Amniotic epithelial cell (primary cell): ENCODE measurements at regions not wholly inside any gene's neighbourhood (a gene's known extent, or its start where the extent isn't known, plus 50 kb on each side); places are given as distances from the start of the nearest gene placed in this dataset.
"Not testable (repeated sequence)": the region's sequence is repeated elsewhere in the genome, so short reads cannot be mapped to it uniquely, and the experiment has no call there.

Experiments used
- DNase-seq: peaks from one replicate; pipeline ENCODE4 v3.0.0-alpha.2; 2010; ENCODE audit warnings: low read depth

DNA sequence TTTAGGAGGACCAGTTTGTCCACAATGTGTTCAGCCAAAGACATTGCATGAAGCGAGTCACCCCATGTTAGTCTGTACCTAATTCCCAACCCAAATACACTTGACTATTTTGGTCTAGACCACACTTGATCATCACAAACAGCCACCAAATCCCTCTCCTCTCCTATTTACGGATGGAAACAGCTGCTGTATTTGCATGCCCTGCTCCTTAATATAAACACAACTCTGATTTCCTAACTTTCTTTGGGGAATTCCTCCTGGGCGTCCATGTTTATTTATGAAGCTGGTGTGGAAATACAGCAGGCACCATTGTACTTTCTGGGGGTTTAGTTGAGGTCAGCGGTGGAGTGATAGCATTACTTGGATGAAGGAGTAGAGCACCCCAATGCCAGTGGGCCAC lies 235.2 kb downstream of the TLE3 start:
- DNase-seq, result peak; percentile 82

DNA sequence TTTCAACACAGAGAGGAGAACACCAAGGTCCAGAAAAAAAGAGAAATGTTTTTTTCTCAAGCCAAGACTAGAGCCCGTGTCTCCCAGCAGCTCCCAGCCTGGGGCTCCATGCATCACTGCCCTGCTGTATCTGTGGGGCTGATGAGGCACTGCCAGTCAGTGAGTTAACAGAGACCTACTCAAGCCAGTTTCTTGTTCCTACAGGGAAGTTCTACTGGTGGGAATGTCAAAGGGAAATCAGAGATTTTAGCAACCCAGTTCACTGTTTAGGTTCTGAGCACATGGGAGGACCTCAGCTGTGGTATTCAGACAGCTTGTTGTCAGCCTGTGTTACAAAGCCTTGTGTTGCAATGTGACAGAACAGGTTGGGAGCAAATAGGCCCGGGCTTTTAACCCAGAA lies 234.3 kb downstream of the TLE3 start:
- peak; percentile 22 for DNase-seq

DNA sequence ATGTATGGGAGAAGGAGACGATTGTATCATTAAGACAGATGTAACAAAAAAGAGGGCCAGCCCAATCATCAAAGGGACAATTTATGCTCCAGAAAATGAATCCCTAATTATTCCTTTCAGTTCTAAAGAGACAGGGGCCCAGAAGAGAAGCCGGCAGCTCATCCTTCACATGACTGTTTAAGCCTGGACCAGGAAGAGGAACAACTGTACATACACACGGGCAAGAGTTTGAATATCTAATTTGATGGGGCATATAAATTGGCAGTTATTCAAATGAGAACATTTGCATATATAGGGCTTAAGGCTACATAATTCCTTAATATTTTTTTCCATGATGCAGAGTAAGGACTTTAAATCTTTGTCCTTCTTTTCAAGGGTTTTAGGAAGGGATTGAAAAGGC lies 232.3 kb downstream of the TLE3 start:
- DNase-seq, result no peak

DNA sequence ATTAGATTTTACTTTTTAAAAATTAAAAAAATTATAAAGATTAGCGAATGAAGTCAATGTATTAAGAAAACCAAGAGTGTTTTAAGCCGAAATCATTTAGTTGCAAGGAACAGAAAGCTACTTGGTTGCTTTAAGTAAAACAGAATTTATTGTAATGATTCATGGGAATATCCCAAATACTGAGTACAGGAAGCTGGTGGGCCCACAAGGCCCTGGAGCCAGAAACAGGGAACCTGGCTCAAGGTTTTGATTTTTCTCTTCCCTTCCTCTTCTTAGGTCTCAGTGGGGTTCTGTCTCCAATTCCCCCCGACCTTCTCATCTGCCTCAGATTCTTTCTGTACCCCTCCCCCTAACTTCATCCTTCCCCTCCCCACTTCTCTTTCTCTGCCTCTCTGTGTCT lies 229.0 kb downstream of the TLE3 start:
- DNase-seq, result no peak

DNA sequence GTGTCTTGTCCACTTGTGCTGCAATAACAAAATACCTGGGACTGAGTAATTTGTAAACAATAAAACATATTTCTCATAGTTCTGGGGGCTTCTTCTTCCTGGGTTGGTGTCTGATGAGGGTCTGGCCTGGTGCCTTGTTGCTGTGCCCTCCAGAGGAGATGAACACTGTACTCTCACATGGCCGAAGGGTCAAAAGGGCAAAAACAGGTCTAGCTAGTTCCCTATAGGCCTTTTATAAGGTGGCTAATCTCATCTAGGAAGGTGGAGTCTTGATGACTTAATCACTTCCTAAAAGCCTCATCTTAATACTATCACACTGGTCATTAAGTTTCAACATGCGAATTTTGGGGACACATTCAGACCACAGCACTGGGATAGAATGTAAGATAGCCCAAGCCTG lies 228.4 kb downstream of the TLE3 start:
- DNase-seq, result no peak

DNA sequence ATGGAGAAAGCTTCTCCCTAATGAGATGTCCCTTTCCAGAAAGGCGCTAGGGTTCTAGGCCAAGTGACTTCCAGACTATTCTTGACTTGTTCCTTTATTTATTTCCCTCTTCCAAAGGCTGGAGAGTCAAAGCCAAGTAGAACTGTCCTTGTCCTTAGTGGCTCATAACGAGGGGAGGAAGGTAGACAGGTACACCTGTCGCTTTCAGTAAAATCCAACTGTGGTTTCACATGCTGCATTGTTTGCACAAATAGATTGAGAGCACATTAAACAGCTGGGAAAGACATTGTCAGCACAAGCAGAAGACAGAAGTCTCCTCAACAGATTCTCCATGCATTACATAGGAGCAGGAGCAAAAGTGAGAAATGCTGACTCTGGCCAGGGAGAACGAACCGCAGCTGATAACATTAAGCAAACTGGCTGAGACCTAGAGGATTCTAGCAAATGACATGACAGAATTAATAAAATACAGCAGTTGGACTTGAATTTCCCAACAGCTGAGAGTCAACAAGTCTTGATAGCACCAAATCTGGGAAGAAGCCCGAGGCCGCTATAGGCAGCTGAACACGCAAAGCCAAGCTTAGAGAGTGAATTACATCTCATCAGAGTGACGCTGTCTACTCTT lies 227.7 kb downstream of the TLE3 start:
- peak; percentile 89 for DNase-seq

DNA sequence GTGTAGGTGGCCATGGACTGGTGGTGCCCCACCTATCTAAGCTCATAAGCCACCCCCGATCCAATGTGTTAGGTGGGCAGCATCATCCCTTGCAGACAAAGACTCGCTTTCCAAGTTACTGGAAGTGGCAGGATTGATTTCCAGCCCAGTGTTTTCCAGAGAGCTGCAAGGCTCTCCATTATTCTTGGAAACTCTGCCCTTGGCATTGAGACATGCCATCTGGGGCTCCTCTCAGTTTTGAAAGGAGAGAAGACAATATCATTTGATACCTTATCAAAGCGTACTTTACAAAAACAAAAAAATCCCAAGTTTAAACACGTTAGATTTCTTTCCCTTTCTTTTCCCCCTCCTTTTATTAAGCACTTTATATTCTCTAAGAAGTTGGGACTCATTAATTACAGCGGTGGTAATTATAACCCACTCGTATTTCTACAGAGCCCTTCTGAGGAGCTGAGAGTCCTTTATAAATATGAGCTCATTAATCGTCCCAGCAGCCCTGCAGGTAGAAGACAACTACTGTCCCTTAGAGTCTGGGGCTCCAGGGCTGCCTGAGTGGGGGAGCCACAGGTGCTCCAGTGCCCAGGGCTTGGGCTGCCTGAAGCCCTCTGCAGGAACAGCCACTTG lies 226.1 kb downstream of the TLE3 start:
- DNase-seq, result no peak

DNA sequence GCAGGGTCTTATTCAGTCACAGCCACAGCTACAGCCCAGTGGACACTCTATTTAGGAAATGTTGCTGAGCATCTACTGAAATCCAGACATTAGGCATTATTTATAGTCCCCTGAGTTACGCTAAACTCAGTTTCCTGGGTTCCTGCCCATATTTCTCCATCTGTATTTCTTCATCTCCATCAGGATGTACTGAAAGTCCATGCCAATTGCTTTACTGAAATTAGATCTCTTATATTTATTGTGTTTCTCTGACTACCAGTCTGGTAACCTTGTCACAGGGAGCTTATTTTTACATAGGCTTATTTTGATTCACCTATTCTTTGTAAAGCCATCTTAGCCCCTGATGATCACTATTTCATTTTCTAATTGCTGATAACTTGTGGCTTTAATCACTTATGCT lies 223.9 kb downstream of the TLE3 start:
- no peak for DNase-seq

DNA sequence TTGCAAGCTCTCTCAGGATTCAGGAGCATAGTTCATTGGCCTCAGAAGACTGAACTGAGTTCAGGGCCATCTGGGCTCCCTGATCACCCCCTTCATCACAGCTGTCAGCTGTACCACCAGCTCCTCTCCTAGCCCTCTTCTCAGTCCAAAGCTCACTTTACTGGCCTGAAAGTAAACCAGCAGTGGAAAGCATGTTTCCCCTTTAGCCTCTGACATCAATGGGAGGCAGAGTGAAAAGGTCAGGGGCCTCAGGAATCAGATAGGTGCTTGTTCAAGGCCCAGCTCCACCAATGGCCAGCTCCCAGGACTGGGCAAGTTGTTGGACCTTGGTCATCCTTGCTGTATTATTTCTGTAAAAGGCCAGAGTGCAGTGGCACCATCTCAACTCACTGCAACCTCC lies 223.4 kb downstream of the TLE3 start:
- no peak for DNase-seq

DNA sequence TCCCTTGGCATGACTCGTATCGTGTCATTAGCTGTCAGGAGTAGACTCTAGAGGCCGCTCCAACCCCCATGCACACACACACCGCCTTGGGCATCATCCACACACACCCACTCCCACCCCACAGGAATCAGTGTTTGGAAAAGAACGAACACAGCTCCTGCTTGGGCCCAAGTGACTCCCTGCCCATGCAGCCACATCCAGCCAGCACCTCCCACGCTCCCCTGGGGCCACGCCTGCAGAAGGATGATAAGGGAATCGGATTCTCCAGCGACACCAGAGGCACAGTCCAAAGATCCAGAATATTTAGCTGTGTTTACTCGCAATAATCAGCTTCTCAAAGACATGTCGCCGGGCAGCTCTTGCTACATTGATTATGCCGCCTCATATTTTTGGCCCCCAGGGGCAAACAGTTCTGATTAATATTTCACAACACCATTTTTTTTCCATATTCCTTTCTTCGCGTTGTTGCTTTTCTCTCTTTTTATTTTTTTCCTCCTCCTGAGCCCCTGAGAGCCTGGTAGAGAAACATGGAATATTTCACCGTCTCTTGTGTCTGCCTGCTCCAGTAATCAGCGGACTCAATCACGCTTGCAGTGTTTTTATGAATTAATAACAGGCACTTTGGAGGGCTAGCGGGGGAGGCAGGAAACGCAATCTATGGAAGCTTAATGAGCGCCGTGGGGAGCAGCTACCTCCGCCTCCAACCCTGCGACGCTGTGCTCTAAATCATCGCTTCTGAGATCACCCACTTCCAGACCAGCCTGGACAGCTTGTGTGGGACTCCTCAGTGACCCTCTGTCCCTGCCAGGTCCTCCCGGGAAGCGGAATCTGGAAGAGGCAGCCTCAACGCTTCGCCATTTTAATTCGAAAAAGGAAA lies 221.4 kb downstream of the TLE3 start:
- no peak for DNase-seq

DNA sequence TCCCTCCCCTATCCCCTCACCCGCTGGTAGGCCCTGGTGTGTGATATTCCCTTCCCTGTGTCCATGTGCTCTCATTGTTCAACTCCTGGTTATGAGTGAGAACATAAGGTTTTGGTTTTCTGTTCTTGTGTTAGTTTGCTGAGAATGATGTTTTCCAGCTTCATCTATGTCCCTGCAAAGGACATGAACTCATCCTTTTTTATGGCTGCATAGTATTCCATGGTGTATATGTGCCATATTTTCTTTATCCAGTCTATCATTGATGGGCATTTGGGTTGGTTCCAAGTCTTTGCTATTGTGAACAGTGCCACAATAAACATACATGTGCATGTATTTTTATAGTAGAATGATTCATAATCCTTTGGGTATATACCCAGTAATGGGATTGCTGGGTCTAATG lies 217.8 kb downstream of the TLE3 start:
- not testable (repeated sequence) for DNase-seq

DNA sequence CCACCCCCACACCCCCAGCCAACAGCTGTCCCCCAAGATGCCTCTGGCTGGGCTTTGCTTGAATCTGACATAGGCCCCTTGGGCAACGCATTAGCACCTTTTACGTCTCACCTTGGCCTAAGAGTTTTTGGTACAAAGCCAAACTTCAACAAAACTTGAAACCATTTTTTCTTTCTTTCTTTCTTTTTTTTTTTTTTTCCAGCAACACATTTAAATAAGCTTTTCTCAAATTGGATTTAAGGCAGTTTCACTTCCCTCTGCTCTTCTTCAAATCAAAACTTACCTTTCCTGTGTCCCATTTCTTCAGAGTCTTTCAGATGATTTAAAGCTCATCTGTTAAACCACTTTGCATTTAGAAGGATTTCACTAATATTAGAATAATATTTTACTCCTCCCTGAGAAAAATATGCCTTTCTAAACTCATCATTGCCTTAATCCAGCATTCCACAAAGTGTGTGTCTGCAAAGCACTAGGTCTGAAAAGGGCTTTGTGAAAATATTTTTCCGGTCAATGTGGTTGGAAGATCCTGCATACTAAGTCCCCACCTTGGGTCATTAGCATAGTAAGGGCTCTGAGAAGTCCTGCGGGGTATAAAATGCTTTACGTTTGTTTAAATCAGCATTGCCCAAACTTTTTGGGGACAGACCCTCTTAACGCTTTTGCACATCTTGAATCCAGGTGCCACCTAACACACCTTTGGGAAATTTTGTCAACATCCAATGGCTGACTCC lies 217.0 kb downstream of the TLE3 start:
- no peak for DNase-seq

DNA sequence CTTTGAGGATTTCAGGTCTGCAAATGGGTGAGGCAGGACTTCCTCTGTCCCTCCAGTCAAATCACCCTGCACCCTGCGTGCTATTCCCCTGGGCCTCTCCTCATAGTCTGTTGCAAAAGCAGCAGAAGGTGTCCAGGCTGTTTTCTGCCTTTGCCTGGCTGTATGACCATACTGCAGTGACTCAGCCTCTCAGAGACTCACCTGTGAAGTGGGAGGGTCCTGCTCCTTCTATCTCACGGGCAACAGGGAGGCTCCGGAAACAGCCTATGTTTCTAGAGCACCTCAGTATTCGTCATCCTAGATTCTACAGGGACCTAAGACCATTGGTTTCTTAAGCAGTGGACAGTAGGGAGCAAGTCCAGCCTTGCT lies 216.4 kb downstream of the TLE3 start:
- DNase-seq, result no peak

DNA sequence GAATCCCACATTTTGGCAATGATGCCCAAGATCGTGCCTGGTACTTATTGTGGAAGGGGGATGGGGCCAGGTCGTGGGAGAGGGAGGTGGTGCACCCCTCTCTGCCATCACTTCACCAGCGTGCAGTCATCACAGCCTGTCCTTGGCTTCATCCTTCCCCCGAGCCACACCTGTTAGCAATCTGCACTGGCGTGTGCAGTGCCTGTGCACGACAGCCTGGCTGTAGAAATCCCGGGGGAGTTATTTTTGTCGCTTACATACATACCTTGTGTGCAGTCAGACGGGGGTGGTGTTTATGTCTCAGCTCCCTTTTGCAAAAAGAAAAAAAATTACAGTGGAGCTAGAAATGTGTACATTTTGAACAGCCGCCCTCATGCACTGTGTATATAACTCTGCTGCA lies 216.0 kb downstream of the TLE3 start:
- DNase-seq, result no peak

DNA sequence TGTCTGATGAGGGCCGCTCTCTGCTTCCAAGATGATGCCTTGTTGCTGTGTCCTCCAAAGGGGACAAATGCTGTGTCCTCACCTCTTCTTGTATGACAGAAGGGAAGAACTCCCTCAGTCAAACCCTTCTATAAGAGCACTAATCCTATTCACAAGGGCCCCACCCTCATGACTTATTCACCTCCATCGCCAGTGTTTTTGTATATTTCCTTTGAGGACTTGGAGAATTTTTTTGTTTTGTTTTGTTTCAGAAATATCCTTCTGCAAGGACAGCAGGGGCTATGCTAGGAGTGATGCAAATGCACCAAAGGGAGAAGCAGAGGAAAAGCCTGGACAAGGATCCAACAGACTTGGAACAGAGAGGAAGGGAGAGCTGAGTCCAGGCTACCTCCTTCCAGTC lies 214.4 kb downstream of the TLE3 start:
- DNase-seq, result no peak

DNA sequence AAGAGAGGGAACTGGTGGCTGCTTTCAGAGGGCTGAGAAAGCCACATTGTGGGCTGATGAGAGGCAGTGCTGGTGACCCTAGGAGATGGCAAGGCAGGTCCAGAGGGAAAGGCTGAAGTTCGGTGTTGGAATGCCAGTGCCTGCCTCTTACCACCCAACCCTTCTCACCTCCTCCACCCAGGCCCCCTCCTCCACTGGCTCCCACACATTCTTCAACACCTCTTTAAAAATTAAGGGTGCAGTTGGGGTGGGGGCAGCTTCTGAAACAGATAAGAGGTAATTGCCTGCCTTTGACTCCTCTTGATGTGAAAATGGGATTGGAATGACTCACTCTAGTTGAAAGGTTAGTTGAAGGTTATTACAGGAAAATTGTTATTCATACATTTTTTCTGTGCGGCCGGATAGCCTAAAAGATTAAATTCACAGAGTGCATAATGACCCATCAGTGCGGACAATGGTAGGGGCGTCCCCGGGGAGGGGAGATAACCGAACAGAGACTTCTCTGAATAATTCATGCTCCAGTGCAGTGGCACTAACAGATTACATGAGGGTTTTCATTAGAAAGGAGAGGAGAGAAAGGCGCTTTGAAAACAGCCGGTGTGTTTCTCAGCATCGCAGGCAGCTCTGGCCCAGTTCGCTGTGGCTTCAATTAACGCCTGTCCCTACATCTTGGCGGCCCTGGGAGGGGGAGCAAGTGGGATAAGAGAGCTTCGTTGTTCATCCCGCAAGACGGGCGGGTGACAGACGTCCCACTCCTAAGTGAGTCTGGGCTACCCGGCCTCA lies 212.4 kb downstream of the TLE3 start:
- DNase-seq, result no peak

DNA sequence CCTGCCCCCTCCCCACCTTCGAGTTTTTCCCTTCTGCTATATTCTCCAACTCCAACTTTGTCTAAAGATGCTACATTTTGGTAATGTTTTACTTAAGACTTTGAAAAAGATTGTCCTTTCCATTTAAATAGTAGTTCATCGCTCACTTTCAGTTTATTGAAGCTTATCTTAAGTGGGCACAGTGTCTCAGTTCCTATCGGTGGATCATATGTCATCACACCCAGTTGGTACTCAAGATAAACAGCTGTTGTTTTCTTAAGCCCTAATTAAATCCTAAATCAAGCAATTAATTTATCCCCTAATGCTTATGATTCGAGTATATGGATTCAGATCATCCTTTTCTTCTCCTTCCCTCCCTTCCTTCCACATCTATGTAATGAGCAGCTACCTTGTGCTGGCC lies 210.7 kb downstream of the TLE3 start:
- DNase-seq, result no peak

DNA sequence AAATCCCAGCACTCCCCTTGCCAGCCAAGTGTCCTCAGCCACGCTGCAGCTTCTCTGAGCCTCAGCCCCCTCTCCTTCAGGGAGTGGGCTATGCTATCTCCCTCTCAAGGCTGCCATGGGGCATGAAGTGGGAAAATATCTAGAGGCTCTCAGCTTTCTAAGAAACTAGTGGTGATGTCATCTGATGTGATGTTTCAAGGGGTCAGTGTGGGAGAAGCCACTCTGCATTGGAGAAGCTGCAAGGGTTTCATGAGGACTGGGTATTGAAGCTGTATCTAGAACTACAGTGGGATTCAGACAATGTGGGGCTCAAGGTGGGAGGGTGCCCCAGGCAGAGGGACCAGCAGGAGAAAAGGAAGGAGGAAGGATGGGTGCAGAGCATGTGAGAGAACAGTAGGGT lies 210.2 kb downstream of the TLE3 start:
- DNase-seq, result no peak

DNA sequence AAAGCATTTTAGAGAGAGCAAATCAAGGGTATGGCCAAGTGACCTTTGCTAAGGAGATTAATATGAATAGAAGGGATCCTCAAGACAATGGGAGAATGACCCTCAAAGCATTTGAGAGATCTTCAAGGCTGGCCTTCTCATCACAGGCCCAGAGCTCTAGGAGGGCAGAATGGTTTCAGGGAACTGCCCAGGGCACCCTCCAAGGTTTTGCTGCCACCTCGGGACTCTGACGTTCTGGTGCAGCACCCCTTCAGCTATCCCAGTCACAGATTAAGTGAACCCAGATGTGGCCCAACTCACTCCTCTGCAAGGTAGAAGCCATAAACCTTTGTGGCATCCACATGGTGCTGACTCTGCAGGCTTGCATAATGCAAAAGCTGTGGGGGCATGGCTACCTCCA lies 209.3 kb downstream of the TLE3 start:
- DNase-seq, result no peak

DNA sequence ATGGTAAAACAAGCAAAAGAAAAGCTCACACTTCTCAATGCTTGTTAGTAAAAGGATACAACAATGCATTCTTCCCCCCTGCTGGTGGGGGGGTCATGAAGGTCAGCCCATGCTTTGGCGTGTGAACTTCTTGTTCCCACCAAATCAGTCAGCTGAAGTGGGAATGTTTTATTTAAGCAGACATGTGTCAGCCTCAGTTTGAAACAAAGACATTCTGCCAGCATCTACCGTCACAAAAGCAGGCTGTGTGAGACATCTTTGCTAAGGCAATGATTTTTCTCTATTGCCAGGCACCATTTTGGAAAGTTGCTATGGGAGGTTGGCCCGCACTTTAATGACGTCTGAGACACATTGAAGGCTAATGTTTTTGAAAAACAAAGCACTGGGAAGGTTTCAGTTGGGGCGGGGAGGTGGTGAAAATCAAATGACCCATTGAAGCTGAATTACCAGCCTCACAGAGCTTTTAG lies 206.6 kb downstream of the TLE3 start:
- DNase-seq, result no peak

DNA sequence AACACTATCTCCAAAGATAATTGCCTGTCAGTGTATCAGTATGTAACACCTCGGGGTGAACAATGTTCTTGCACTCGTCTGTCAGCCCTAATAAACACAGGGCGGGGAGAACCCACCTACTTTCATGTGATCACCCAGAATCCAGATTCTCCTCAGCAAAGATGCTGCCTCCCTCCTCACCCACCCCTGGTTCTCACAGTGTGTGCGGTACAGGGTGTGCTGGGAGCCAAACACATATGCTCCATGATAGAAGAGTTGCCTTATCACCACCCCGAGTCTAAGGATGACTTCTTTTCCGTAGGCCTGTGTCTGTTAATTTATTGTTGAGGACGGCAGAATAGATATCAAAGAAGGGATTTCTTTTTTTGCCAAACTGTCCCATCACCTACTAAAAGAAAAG lies 206.1 kb downstream of the TLE3 start:
- no peak for DNase-seq

DNA sequence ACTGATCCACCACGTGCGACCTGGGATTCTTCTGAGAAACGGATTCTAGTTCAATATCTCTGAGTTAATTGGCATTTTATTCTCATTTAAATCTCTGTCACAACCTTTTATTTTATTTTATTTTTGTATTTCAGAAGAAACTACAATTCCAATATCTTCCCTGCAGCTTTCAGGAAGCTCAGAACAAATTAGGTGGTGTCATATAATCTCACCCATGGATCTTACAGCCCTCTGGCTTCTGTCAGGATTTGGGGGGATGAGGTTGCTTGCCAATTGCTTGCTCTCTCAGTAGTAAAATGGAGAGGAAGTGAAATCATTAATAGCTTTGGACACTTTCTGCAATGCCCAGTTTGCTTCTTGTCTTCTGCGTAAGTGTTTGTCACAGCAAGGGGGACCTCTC lies 205.4 kb downstream of the TLE3 start:
- DNase-seq, result no peak
